ENCODE measurements at regions not wholly inside any gene's neighbourhood (a gene's known extent, or its start where the extent isn't known, plus 50 kb on each side); places are given as distances from the start of the nearest gene placed in this dataset.

DNA sequence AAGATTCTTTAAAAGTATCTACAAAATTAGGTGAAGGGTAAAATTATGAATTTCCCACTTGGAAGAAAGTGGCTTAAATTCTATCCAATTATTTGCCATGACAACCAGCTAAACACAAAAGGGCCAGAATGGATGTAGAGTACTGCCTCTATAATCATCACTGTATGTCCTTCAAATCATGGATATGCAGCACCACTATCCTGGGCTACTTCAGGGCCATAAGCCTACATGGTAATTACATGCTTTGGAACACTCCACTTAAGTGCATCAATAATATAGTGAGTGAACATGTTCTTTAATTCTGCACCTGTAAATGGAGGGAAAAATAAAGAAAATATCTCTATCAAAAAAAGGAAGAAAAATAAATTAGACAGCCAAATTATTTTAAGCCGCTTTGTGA, 575.2 kb downstream of the ISL1 start:
- Histone ChIP-seq H4K5ac (ENCODE audit: insufficient read length, low read depth, low read length) (no peak overlapping the region), H3K9me3 (ENCODE audit: insufficient read depth in 2 of 2, low read depth in 1 of 2, low read length in 1 of 2) (no peaks in the 10 kb centered on the region), H2BK5ac (ENCODE audit: low read depth, low read length) (no peak overlapping the region), H3K4me3 (ENCODE audit: extremely low read depth in 1 of 4, insufficient read depth in 2 of 4, low read depth in 3 of 4, low read length in 4 of 4) (no peak overlapping the region), H3K56ac (replicated peaks; ENCODE audit: insufficient read length, low read depth, low read length) (no peak overlapping the region), H2AFZ (ENCODE audit: low read length) (no peak overlapping the region), H2BK120ac (replicated peaks; ENCODE audit: low read depth, low read length) (no peak overlapping the region), H3K4ac (replicated peaks; ENCODE audit: insufficient read length, low read depth, low read length) (no peak overlapping the region), H4K20me1 (replicated peaks in 1 of 2; ENCODE audit: control insufficient read depth in 1 of 2, insufficient read depth in 2 of 2, low read length in 2 of 2) (no peaks in the 10 kb centered on the region), H3K36me3 (ENCODE audit: control insufficient read depth in 2 of 4, insufficient read depth in 4 of 4, low read length in 3 of 4) (no peaks in the 10 kb centered on the region), H4K91ac (replicated peaks; ENCODE audit: insufficient read length, low read length) (no peak overlapping the region), H2BK12ac (ENCODE audit: low read depth, low read length) (no peak overlapping the region), H2BK20ac (ENCODE audit: low read length) (no peak overlapping the region), H4K8ac (ENCODE audit: extremely low read depth, insufficient read depth, low read length) (no peak overlapping the region), H3K4me2 (ENCODE audit: insufficient read depth in 1 of 2, low read depth in 2 of 2, low read length in 2 of 2) (no peak overlapping the region), H3K18ac (ENCODE audit: extremely low read depth, low read length) (no peak overlapping the region), H3K79me1 (ENCODE audit: low read depth, low read length) (no peaks in the 10 kb centered on the region), H3K27ac (ENCODE audit: low read depth, low read length) (no peak overlapping the region), H2AK5ac (ENCODE audit: low read depth, low read length) (no peak overlapping the region), H3K79me2 (ENCODE audit: control insufficient read depth in 1 of 2, insufficient read depth in 2 of 2, low read length in 2 of 2) (no peaks in the 10 kb centered on the region), H3K23ac (ENCODE audit: insufficient read length) (no peak overlapping the region), H3K9ac (replicated peaks in 1 of 4; ENCODE audit: extremely low read depth in 1 of 4, low read depth in 3 of 4, low read length in 3 of 4) (no peak overlapping the region), H3K4me1 (replicated peaks in 1 of 4; ENCODE audit: control insufficient read depth in 3 of 4, insufficient read depth in 4 of 4, low read length in 3 of 4) (no peaks in the 10 kb centered on the region), H3K27me3 (replicated peaks in 1 of 4; ENCODE audit: control insufficient read depth in 3 of 4, extremely low read depth in 1 of 4, insufficient read depth in 3 of 4, low read length in 3 of 4) (no peaks in the 10 kb centered on the region), H3K23me2 (ENCODE audit: low read depth, low read length) (no peaks in the 10 kb centered on the region), H3K14ac (ENCODE audit: insufficient read length) (no peak overlapping the region), H2BK15ac (ENCODE audit: low read length) (no peak overlapping the region)
- 96% methylated on average over 1 of the region's 1 CpG; no CpG with 5 or more reads in 1 of the 2 experiments for WGBS, 2 experiments (ENCODE audit: extremely low coverage in 1 of 2, insufficient coverage in 1 of 2, insufficient read length in 1 of 2, insufficient replicate concordance in 2 of 2, low coverage in 1 of 2, low lambda C conversion rate in 2 of 2, missing lambda C conversion rate in 1 of 2)
- TF ChIP-seq CTBP2 (IDR thresholded peaks at IDR 0.05; ENCODE audit: borderline replicate concordance, insufficient read depth, insufficient read length, low read length) (no peak), TBP (IDR thresholded peaks at IDR 0.05; ENCODE audit: low read depth, low read length) (no peak), RXRA (IDR thresholded peaks at IDR 0.05; ENCODE audit: insufficient read depth, low read depth, low read length) (no peak), POU5F1 (IDR thresholded peaks at IDR 0.05; ENCODE audit: low read depth, low read length) (no peak)
- TF ChIP-seq, protein P1, sequence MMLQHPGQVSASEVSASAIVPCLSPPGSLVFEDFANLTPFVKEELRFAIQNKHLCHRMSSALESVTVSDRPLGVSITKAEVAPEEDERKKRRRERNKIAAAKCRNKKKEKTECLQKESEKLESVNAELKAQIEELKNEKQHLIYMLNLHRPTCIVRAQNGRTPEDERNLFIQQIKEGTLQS (IDR thresholded peaks at IDR 0.05; ENCODE audit: insufficient read depth, low read depth, low read length): no peak
- CTCF ChIA-PET (ENCODE audit: partially characterized antibody): no interaction called here
- FAIRE-seq (no peak), DNase-seq (ENCODE audit: low read depth in 1 of 2, low spot score in 2 of 2) (no peak)
- POLR2A ChIA-PET (ENCODE audit: partially characterized antibody): no interaction called here
